ENCODE measurements at regions not wholly inside any gene's neighbourhood (a gene's known extent, or its start where the extent isn't known, plus 50 kb on each side); places are given as distances from the start of the nearest gene placed in this dataset.

GRCh38 chr1:30191154-30191702 is 532.2 kb downstream of the MATN1 start:
- peak; percentile 56 for DNase-seq

GRCh38 chr1:30190511-30191153 is 532.8 kb downstream of the MATN1 start:
- DNase-seq: no peak

- no peak for DNase-seq
These were observed 533.4 kb downstream of the MATN1 start for GRCh38 chr1:30189818-30190500.

- no peak for DNase-seq
These were observed 534.4 kb downstream of the MATN1 start for GRCh38 chr1:30188999-30189398.

GRCh38 chr1:30188329-30188728 is 535.1 kb downstream of the MATN1 start:
- DNase-seq: no peak

GRCh38 chr1:30187413-30188023 is 535.9 kb downstream of the MATN1 start:
- DNase-seq: no peak

- DNase-seq: no peak
These were observed 536.8 kb downstream of the MATN1 start for GRCh38 chr1:30186586-30186985.

- no peak for DNase-seq
These were observed 537.6 kb downstream of the MATN1 start for GRCh38 chr1:30185809-30186208.

- DNase-seq: no peak
These were observed 538.1 kb downstream of the MATN1 start for GRCh38 chr1:30185313-30185712.

- DNase-seq: no peak
These were observed 538.8 kb downstream of the MATN1 start for GRCh38 chr1:30184393-30185141.

GRCh38 chr1:30183895-30184294 is 539.5 kb downstream of the MATN1 start:
- no peak for DNase-seq

- no peak for DNase-seq
These were observed 540.4 kb downstream of the MATN1 start for GRCh38 chr1:30183006-30183405.

- no peak for DNase-seq
These were observed 543.3 kb downstream of the MATN1 start for GRCh38 chr1:30179942-30180543.

GRCh38 chr1:30176477-30176876 is 546.9 kb downstream of the MATN1 start:
- no peak for DNase-seq

GRCh38 chr1:30174499-30174898 is 548.9 kb downstream of the MATN1 start:
- DNase-seq: no peak

- DNase-seq: no peak
These were observed 549.8 kb downstream of the MATN1 start for GRCh38 chr1:30173560-30173959.

GRCh38 chr1:30172757-30173156 is 550.6 kb downstream of the MATN1 start:
- no peak for DNase-seq

- DNase-seq: no peak
These were observed 551.1 kb downstream of the MATN1 start for GRCh38 chr1:30172299-30172694.

- no peak for DNase-seq
These were observed 551.7 kb downstream of the MATN1 start for GRCh38 chr1:30171537-30172298.

GRCh38 chr1:30169269-30169668 is 554.1 kb downstream of the MATN1 start:
- DNase-seq: no peak

GRCh38 chr1:30166174-30166573 is 557.2 kb downstream of the MATN1 start:
- DNase-seq: no peak

GRCh38 chr1:30165116-30165515 is 558.3 kb downstream of the MATN1 start:
- DNase-seq: no peak

All from EL (cell line).